PC-9 (cell line): ENCODE measurements at regions not wholly inside any gene's neighbourhood (a gene's known extent, or its start where the extent isn't known, plus 50 kb on each side); places are given as distances from the start of the nearest gene placed in this dataset.

Experiments
- BruUV-seq: library from RNA; stranded (reverse); fragments of 400-500 nt; replicated peaks from 2 replicates; lab custom pipeline; 2021; lab: Mats Ljungman, UMichigan
- CTCF ChIA-PET: fragments of 300-600 bp; sonication (Branson Sonifier 250); formaldehyde crosslinking; loops from one replicate; lab custom pipeline; 2022; ENCODE audit warnings: antibody characterized with exemption; lab: Charles Lee
- POLR2A ChIA-PET: fragments of 300-600 bp; sonication (Branson Sonifier 250); formaldehyde crosslinking; loops from one replicate; lab custom pipeline; 2022; ENCODE audit warnings: antibody characterized with exemption; ENCODE audit not compliant: unreplicated experiment; lab: Charles Lee
- DNase-seq, 2 experiments: peaks; one replicate each; pipeline versions ENCODE4 v3.0.0 to v3.0.0-alpha.2; 2015 to 2022; ENCODE audit warnings: mixed read lengths in 1 of 2
- H2AFZ ChIP-seq: fragments of 200-600 bp; sonication (generic); 2 replicates; pipeline ENCODE4 v1.8.1; 2017; ENCODE audit warnings: antibody characterized with exemption
- H3F3A ChIP-seq: fragments of 200-600 bp; sonication (generic); 2 replicates; pipeline ENCODE4 v1.8.1; 2017; ENCODE audit warnings: antibody characterized with exemption, mild to moderate bottlenecking, low read depth; ENCODE audit not compliant: insufficient read depth
- H3K27ac ChIP-seq: fragments of 200-600 bp; sonication (generic); 2 replicates; pipeline ENCODE4 v1.6.1; 2016; ENCODE audit warnings: mixed run types
- H3K27me3 ChIP-seq: fragments of 200-600 bp; sonication (generic); 2 replicates; pipeline ENCODE4 v1.6.1; 2016; ENCODE audit warnings: low read depth, mixed run types; ENCODE audit not compliant: insufficient read depth
- H3K36me3 ChIP-seq: fragments of 200-600 bp; sonication (generic); 2 replicates; pipeline ENCODE4 v1.6.1; 2016; ENCODE audit warnings: low read depth, mixed run types
- H3K4me1 ChIP-seq: fragments of 200-600 bp; sonication (generic); replicated peaks from 2 replicates; pipeline ENCODE4 v1.6.1; 2016; ENCODE audit warnings: mixed run types; ENCODE audit not compliant: insufficient read depth
- H3K4me2 ChIP-seq: fragments of 200-600 bp; sonication (generic); 2 replicates; pipeline ENCODE4 v1.6.1; 2017; ENCODE audit warnings: mixed run types
- H3K4me3 ChIP-seq: fragments of 200-600 bp; sonication (generic); 2 replicates; pipeline ENCODE4 v1.6.1; 2016; ENCODE audit warnings: mixed run types
- H3K79me2 ChIP-seq: fragments of 200-600 bp; sonication (generic); 2 replicates; pipeline ENCODE4 v1.6.1; 2017; ENCODE audit warnings: low read depth, mixed run types
- H3K9me2 ChIP-seq: fragments of 200-600 bp; sonication (generic); 2 replicates; pipeline ENCODE4 v1.8.1; 2017; ENCODE audit warnings: mild to moderate bottlenecking; ENCODE audit not compliant: insufficient read depth
- H3K9me3 ChIP-seq: fragments of 200-600 bp; sonication (generic); 2 replicates; pipeline ENCODE4 v1.8.1; 2016; ENCODE audit warnings: low read depth; ENCODE audit not compliant: insufficient read depth
- H4K20me1 ChIP-seq: fragments of 200-600 bp; sonication (generic); 2 replicates; pipeline ENCODE4 v1.8.1; 2017; ENCODE audit not compliant: insufficient read depth
- EZH2 ChIP-seq: fragments of 200-600 bp; sonication (generic); IDR thresholded peaks from 2 replicates; pipeline ENCODE4 v1.8.0; 2017; ENCODE audit warnings: antibody characterized with exemption, low read depth
- intact Hi-C: fragments of 100-400 bp; cut with micrococcal nuclease; formaldehyde crosslinking; loops from one replicate; pipeline ENCODE4 v1.10.0; 2022; ENCODE audit not compliant: unreplicated experiment
- TF ChIP-seq, protein P1 (sequence below): fragments of 200-600 bp; sonication (generic); conservative IDR thresholded peaks from 2 replicates; pipeline ENCODE4 v1.6.1; 2017; ENCODE audit warnings: mixed run types, antibody characterized with exemption, mild to moderate bottlenecking, moderate library complexity

DNA sequence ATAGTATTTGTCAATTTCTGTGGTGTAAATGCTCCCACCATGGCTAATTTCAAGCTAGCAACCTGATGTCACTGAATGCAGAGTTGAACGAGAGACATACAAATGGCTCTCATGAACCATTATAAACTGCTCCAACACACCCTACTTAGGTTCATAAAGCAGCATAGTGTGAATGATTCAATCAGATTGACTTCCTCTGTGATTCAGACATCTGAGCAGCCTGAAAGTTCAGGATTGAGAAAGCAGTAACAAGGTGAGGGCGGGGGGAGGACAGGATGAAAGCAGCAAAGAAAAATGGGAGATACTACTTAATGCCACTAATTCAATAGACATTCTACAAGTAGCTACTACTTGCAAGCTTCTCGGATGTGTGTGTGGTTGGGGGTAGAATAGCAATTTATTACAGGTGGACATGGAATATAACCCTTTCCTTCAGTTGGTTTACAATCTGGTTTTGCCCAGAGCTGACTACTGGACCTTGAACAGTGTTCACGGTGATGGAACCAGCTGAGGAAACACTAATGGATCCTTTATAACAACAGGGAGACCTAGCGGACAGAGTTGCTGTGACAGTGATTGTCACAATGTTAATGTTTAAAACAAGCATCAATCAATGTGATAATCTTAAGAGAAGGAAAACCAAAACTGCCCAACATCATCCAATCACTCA lies 52.5 kb upstream of the PELI2 start:
- H3K4me3 ChIP-seq = no peak overlapping the region
- TF ChIP-seq, protein P1, sequence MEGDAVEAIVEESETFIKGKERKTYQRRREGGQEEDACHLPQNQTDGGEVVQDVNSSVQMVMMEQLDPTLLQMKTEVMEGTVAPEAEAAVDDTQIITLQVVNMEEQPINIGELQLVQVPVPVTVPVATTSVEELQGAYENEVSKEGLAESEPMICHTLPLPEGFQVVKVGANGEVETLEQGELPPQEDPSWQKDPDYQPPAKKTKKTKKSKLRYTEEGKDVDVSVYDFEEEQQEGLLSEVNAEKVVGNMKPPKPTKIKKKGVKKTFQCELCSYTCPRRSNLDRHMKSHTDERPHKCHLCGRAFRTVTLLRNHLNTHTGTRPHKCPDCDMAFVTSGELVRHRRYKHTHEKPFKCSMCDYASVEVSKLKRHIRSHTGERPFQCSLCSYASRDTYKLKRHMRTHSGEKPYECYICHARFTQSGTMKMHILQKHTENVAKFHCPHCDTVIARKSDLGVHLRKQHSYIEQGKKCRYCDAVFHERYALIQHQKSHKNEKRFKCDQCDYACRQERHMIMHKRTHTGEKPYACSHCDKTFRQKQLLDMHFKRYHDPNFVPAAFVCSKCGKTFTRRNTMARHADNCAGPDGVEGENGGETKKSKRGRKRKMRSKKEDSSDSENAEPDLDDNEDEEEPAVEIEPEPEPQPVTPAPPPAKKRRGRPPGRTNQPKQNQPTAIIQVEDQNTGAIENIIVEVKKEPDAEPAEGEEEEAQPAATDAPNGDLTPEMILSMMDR = no peak
- TF ChIP-seq EZH2 = no peak
- no peaks in the 10 kb centered on the region for H3K36me3 ChIP-seq
- BruUV-seq = no TSS peak
- no peaks in the 10 kb centered on the region for H3K27me3 ChIP-seq
- H3K4me2 ChIP-seq = no peak overlapping the region
- intact Hi-C loops = no loop called here
- H3F3A ChIP-seq = no peaks in the 10 kb centered on the region
- POLR2A ChIA-PET = no interaction called here
- no peaks in the 10 kb centered on the region for H3K4me1 ChIP-seq
- no peaks in the 10 kb centered on the region for H4K20me1 ChIP-seq
- H3K27ac ChIP-seq = no peak overlapping the region
- H2AFZ ChIP-seq = no peak overlapping the region
- H3K9me2 ChIP-seq = no peaks in the 10 kb centered on the region
- CTCF ChIA-PET = no interaction called here
- no peak for DNase-seq
- no peaks in the 10 kb centered on the region for H3K79me2 ChIP-seq
- no peaks in the 10 kb centered on the region for H3K9me3 ChIP-seq
